Skin epidermis (tissue), 12 donors: ENCODE measurements at regions not wholly inside any gene's neighbourhood (a gene's known extent, or its start where the extent isn't known, plus 50 kb on each side); places are given as distances from the start of the nearest gene placed in this dataset.

Experiments used
- H3K27ac ChIP-seq, 21 experiments: fragments of 200-600 bp; sonication (generic) in 11 of 21; one replicate each; pipeline ENCODE4 v1.5.0; 2020; ENCODE audit warnings: mild to moderate bottlenecking in 3 of 21, inconsistent platforms in 2 of 21, moderate library complexity in 2 of 21
- H3K4me3 ChIP-seq, 7 experiments: fragments of 200-600 bp; sonication (generic) in 2 of 7; one replicate each; pipeline ENCODE4 v1.5.0; 2020; ENCODE audit warnings: inconsistent platforms in 2 of 7, mild to moderate bottlenecking in 2 of 7, moderate library complexity in 1 of 7

GRCh38 chr4:63831590-63832155 lies 577.6 kb downstream of the TECRL start:
- Histone ChIP-seq H3K27ac (no peak overlapping the region), H3K4me3 (no peak overlapping the region)

- H3K27ac ChIP-seq = no peak overlapping the region
- no peak overlapping the region for H3K4me3 ChIP-seq
These were observed 591.9 kb downstream of the TECRL start for GRCh38 chr4:63817196-63817865.

GRCh38 chr4:63814171-63814964 lies 594.9 kb downstream of the TECRL start:
- Histone ChIP-seq H3K27ac (no peak overlapping the region), H3K4me3 (no peak overlapping the region)

GRCh38 chr4:63799166-63799565 lies 610.1 kb downstream of the TECRL start:
- Histone ChIP-seq H3K4me3 (no peak overlapping the region), H3K27ac (no peak overlapping the region)

- H3K4me3 ChIP-seq = no peak overlapping the region
- no peak overlapping the region for H3K27ac ChIP-seq
These were observed 613.9 kb downstream of the TECRL start for GRCh38 chr4:63795301-63795700.

GRCh38 chr4:63790377-63790776 lies 618.9 kb downstream of the TECRL start:
- Histone ChIP-seq H3K4me3 (no peak overlapping the region), H3K27ac (no peak overlapping the region)

- H3K4me3 ChIP-seq = no peak overlapping the region
- no peak overlapping the region for H3K27ac ChIP-seq
These were observed 621.0 kb downstream of the TECRL start for GRCh38 chr4:63788271-63788670.

- no peak overlapping the region for H3K27ac ChIP-seq
- no peak overlapping the region for H3K4me3 ChIP-seq
These were observed 621.9 kb downstream of the TECRL start for GRCh38 chr4:63787326-63787725.

- H3K4me3 ChIP-seq = no peak overlapping the region
- no peak overlapping the region for H3K27ac ChIP-seq
These were observed 623.1 kb downstream of the TECRL start for GRCh38 chr4:63786171-63786570.

GRCh38 chr4:63784822-63785221 lies 624.4 kb downstream of the TECRL start:
- H3K27ac ChIP-seq = no peak overlapping the region
- H3K4me3 ChIP-seq = no peak overlapping the region

- H3K27ac ChIP-seq = no peak overlapping the region
- H3K4me3 ChIP-seq = no peak overlapping the region
These were observed 631.6 kb downstream of the TECRL start for GRCh38 chr4:63777601-63778000.

GRCh38 chr4:63764400-63764799 lies 644.9 kb downstream of the TECRL start:
- Histone ChIP-seq H3K27ac (no peak overlapping the region), H3K4me3 (no peak overlapping the region)

GRCh38 chr4:63757929-63758328 lies 651.3 kb downstream of the TECRL start:
- Histone ChIP-seq H3K4me3 (no peak overlapping the region), H3K27ac (no peak overlapping the region)

GRCh38 chr4:63742882-63743281 lies 666.4 kb downstream of the TECRL start:
- no peak overlapping the region for H3K4me3 ChIP-seq
- H3K27ac ChIP-seq = no peak overlapping the region

GRCh38 chr4:63729519-63729918 lies 679.7 kb downstream of the TECRL start:
- Histone ChIP-seq H3K27ac (no peak overlapping the region), H3K4me3 (no peak overlapping the region)

GRCh38 chr4:63728480-63729177 lies 680.6 kb downstream of the TECRL start:
- H3K27ac ChIP-seq = no peak overlapping the region
- H3K4me3 ChIP-seq = no peak overlapping the region

- H3K27ac ChIP-seq = no peak overlapping the region
- H3K4me3 ChIP-seq = no peak overlapping the region
These were observed 691.9 kb downstream of the TECRL start for GRCh38 chr4:63717384-63717783.

- Histone ChIP-seq H3K27ac (no peak overlapping the region), H3K4me3 (no peak overlapping the region)
These were observed 700.6 kb downstream of the TECRL start for GRCh38 chr4:63708661-63709060.

- Histone ChIP-seq H3K4me3 (no peak overlapping the region), H3K27ac (no peak overlapping the region)
These were observed 708.7 kb downstream of the TECRL start for GRCh38 chr4:63700569-63700968.

- no peak overlapping the region for H3K27ac ChIP-seq
- no peak overlapping the region for H3K4me3 ChIP-seq
These were observed 715.9 kb downstream of the TECRL start for GRCh38 chr4:63693321-63693720.
